Suprapubic skin (tissue), 4 donors: ENCODE measurements at regions not wholly inside any gene's neighbourhood (a gene's known extent, or its start where the extent isn't known, plus 50 kb on each side); places are given as distances from the start of the nearest gene placed in this dataset.
"Not testable (repeated sequence)": the region's sequence is repeated elsewhere in the genome, so short reads cannot be mapped to it uniquely, and the experiment has no call there.

Experiments
- DNase-seq, 2 donors: peaks; one replicate each; pipeline ENCODE4 v3.0.0-alpha.2; 2019; ENCODE audit warnings: low spot score in 2 of 2
- H3K27ac ChIP-seq: fragments of 200-600 bp; sonication (generic); one replicate; pipeline ENCODE4 v1.5.1; 2019
- H3K27me3 ChIP-seq: fragments of 200-600 bp; sonication (generic); one replicate; pipeline ENCODE4 v1.5.1; 2019
- H3K36me3 ChIP-seq: fragments of 200-600 bp; sonication (generic); one replicate; pipeline ENCODE4 v1.5.1; 2019
- H3K4me1 ChIP-seq: fragments of 200-600 bp; sonication (generic); one replicate; pipeline ENCODE4 v1.5.1; 2019
- H3K4me3 ChIP-seq: fragments of 200-600 bp; sonication (generic); one replicate; pipeline ENCODE4 v1.5.1; 2019; ENCODE audit warnings: mild to moderate bottlenecking
- H3K9me3 ChIP-seq: fragments of 200-600 bp; sonication (generic); one replicate; pipeline ENCODE4 v1.5.1; 2019
- CTCF ChIP-seq, 2 donors: fragments of 200-600 bp in 1 of 2; fragments of 450-650 bp in 1 of 2; sonication (generic) in 1 of 2; IDR thresholded peaks; one replicate each; pipeline ENCODE4 v1.5.1; 2016 to 2019; ENCODE audit warnings: antibody characterized with exemption in 2 of 2, mild to moderate bottlenecking in 1 of 2, moderate library complexity in 1 of 2
- EP300 ChIP-seq: sonication (generic); formaldehyde crosslinking; IDR thresholded peaks from one replicate; pipeline ENCODE4 v1.6.1; 2017; ENCODE audit warnings: antibody characterized with exemption
- POLR2A ChIP-seq, 2 donors: fragments of 450-650 bp; IDR thresholded peaks; one replicate each; pipeline ENCODE4 v1.6.1; 2017; ENCODE audit warnings: antibody characterized with exemption in 2 of 2, mild to moderate bottlenecking in 2 of 2, moderate library complexity in 2 of 2
- POLR2AphosphoS5 ChIP-seq, 3 donors: sonication (generic); formaldehyde crosslinking; IDR thresholded peaks; one replicate each; pipeline ENCODE4 v1.6.1; 2017; ENCODE audit warnings: antibody characterized with exemption in 3 of 3
- WGBS: methylation state at CpG from one replicate; pipeline ENCODE4 v1.1.5; 2018; 5-methylcytosine and 5-hydroxymethylcytosine counted together

GRCh38 chr7:49611951-49612350 lies 161.5 kb upstream of the VWC2 start:
- Histone ChIP-seq H3K36me3 (no peaks in the 10 kb centered on the region), H3K27ac (no peak overlapping the region), H3K4me1 (no peaks in the 10 kb centered on the region), H3K9me3 (no peaks in the 10 kb centered on the region), H3K4me3 (no peak overlapping the region), H3K27me3 (no peaks in the 10 kb centered on the region)
- 84% methylated on average over 5 of the region's 5 CpGs for WGBS
- DNase-seq, result no peak
- no peak for TF ChIP-seq POLR2A (IDR thresholded peaks at IDR 0.05)
- no peak for TF ChIP-seq CTCF (IDR thresholded peaks at IDR 0.05)
- no peak for TF ChIP-seq POLR2AphosphoS5 (IDR thresholded peaks at IDR 0.05)
- TF ChIP-seq EP300, result no peak

- 48% methylated on average over 2 of the region's 2 CpGs for WGBS
- Histone ChIP-seq H3K36me3 (no peaks in the 10 kb centered on the region), H3K4me3 (no peak overlapping the region), H3K27me3 (no peaks in the 10 kb centered on the region), H3K4me1 (no peaks in the 10 kb centered on the region), H3K27ac (no peak overlapping the region), H3K9me3 (no peaks in the 10 kb centered on the region)
- DNase-seq, result no peak
- TF ChIP-seq POLR2A (IDR thresholded peaks at IDR 0.05) (no peak), POLR2AphosphoS5 (IDR thresholded peaks at IDR 0.05) (no peak), EP300 (no peak), CTCF (IDR thresholded peaks at IDR 0.05) (no peak)
These were observed 159.7 kb upstream of the VWC2 start for GRCh38 chr7:49613759-49614158.

- not testable (repeated sequence) for H3K4me3 ChIP-seq, H3K4me1 ChIP-seq, H3K9me3 ChIP-seq, DNase-seq, H3K27ac ChIP-seq, H3K27me3 ChIP-seq, H3K36me3 ChIP-seq
- 89% methylated on average over 6 of the region's 6 CpGs for WGBS
These were observed 158.5 kb upstream of the VWC2 start for GRCh38 chr7:49614974-49615373.

- no peaks in the 10 kb centered on the region for H3K36me3 ChIP-seq
- 76% methylated on average over 1 of the region's 1 CpG for WGBS
- H3K4me3 ChIP-seq, result no peak overlapping the region
- no peaks in the 10 kb centered on the region for H3K27me3 ChIP-seq
- TF ChIP-seq CTCF (IDR thresholded peaks at IDR 0.05) (no peak), POLR2AphosphoS5 (IDR thresholded peaks at IDR 0.05) (no peak), EP300 (no peak), POLR2A (IDR thresholded peaks at IDR 0.05) (no peak)
- no peaks in the 10 kb centered on the region for H3K4me1 ChIP-seq
- no peak overlapping the region for H3K27ac ChIP-seq
- peaks cover 5% of the 10 kb centered on the region for H3K9me3 ChIP-seq
- DNase-seq, result no peak
These were observed 155.4 kb upstream of the VWC2 start for GRCh38 chr7:49618028-49618427.

- peaks cover 5% of the 10 kb centered on the region for H3K9me3 ChIP-seq
- no peak overlapping the region for H3K4me3 ChIP-seq
- H3K36me3 ChIP-seq, result no peaks in the 10 kb centered on the region
- no peaks in the 10 kb centered on the region for H3K27me3 ChIP-seq
- no peak for DNase-seq
- H3K27ac ChIP-seq, result no peak overlapping the region
- no peaks in the 10 kb centered on the region for H3K4me1 ChIP-seq
- WGBS, result 69% methylated on average over 3 of the region's 3 CpGs
- TF ChIP-seq CTCF (IDR thresholded peaks at IDR 0.05) (no peak), POLR2A (IDR thresholded peaks at IDR 0.05) (no peak), POLR2AphosphoS5 (IDR thresholded peaks at IDR 0.05) (no peak), EP300 (no peak)
These were observed 149.5 kb upstream of the VWC2 start for GRCh38 chr7:49623943-49624342.

- Histone ChIP-seq H3K27ac (no peak overlapping the region), H3K4me3 (no peak overlapping the region), H3K9me3 (peaks cover 5% of the 10 kb centered on the region), H3K36me3 (no peaks in the 10 kb centered on the region), H3K4me1 (no peaks in the 10 kb centered on the region), H3K27me3 (no peaks in the 10 kb centered on the region)
- DNase-seq, result no peak
- TF ChIP-seq EP300, result no peak
- no peak for TF ChIP-seq CTCF (IDR thresholded peaks at IDR 0.05)
- no peak for TF ChIP-seq POLR2AphosphoS5 (IDR thresholded peaks at IDR 0.05)
- TF ChIP-seq POLR2A (IDR thresholded peaks at IDR 0.05), result no peak
These were observed 148.8 kb upstream of the VWC2 start for GRCh38 chr7:49624611-49625010.
